ENCODE measurements at regions not wholly inside any gene's neighbourhood (a gene's known extent, or its start where the extent isn't known, plus 50 kb on each side); places are given as distances from the start of the nearest gene placed in this dataset.

DNA sequence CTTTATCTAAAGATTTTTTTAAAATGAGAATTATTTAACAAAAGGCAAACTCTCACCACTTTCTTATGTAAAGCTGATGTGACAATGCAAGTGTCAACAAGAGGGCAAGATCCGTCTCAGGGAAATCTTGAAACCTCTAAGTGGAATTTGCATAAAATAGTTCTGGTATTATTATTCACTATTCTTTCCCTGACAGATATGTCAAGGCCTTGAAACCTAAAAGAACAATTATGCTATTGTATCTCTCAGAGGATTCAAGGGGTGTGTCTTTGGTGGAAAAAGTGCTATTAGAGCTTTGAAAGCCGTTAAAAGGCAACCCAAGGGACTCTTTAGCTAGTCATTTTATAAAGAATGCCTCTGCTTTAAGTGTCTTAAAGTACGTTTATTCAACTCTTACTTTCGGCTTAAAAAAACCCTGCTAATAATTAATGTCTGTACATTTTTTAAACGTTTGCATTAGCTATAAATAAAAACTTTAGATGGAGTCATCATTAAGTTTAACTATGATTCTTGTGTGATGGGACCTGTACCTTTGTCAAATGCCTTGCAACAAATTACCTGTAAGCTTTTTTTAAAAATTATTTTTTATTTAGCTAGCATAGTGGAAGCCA, 585.5 kb downstream of the VRK1 start:
- Histone ChIP-seq H3K4me3 (ENCODE audit: low read length) (no peak overlapping the region), H3K27me3 (ENCODE audit: control insufficient read depth, insufficient read depth, low read length) (no peaks in the 10 kb centered on the region), H3K4me1 (ENCODE audit: control insufficient read depth, insufficient read depth, low read length) (no peaks in the 10 kb centered on the region), H3K9ac (ENCODE audit: low read length) (no peak overlapping the region), H3K9me3 (ENCODE audit: control insufficient read depth, low read length) (no peaks in the 10 kb centered on the region), H3K36me3 (ENCODE audit: control insufficient read depth, insufficient read depth, low read length) (no peaks in the 10 kb centered on the region)

DNA sequence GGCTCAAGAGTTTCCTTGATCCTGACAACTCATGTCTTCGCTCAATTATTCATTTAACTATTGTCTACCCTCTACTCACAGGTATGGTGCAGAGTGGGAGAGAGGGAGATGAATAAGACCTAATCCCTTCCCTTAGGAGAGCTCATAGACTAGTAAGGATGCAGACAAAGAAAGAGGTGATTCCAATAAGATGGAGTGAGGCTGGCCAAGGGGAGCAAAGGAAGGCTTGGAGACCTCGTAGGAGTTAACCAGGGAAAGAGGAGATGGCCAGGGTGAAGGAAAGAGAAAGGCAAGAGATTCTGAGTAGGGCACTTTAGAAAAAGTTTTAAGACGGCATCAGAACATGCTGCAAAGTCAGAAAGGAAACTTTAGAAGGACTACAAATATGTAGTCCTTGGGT, 588.5 kb downstream of the VRK1 start:
- Histone ChIP-seq H3K27me3 (ENCODE audit: control insufficient read depth, insufficient read depth, low read length) (no peaks in the 10 kb centered on the region), H3K4me1 (ENCODE audit: control insufficient read depth, insufficient read depth, low read length) (no peaks in the 10 kb centered on the region), H3K9me3 (ENCODE audit: control insufficient read depth, low read length) (no peaks in the 10 kb centered on the region), H3K9ac (ENCODE audit: low read length) (no peak overlapping the region), H3K4me3 (ENCODE audit: low read length) (no peak overlapping the region), H3K36me3 (ENCODE audit: control insufficient read depth, insufficient read depth, low read length) (no peaks in the 10 kb centered on the region)

DNA sequence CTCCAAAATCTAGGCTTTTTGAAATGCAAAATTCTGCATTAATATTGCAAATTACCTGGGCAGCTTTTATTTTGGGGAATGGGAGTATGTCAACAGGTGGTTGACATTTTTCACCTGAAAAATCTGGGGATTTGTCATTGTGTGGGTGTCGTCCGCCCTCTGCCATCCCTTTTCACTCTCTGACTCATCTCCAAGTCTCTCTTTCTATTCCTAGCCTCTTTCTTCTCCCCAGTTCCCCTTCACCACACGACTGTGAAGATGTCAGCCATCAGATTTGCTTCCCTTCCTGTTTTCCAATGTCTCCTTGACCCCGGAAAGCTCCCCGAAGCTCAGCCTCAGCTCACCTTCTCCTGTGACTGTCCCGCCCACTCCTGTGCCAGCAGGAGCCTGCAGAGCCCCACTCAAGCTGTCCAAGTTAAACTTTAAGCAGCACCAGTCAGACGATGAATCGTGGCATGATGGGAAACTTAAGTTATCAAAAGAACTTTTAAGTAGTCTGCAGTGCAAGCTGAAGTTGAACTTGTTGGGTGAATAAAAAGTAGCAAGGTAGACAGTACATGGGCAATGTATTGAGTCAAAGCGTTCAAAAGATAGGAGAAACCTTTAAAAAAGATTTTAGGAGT, 590.2 kb downstream of the VRK1 start:
- H3K27me3 ChIP-seq (ENCODE audit: control insufficient read depth, insufficient read depth, low read length) = no peaks in the 10 kb centered on the region
- no peaks in the 10 kb centered on the region for H3K36me3 ChIP-seq (ENCODE audit: control insufficient read depth, insufficient read depth, low read length)
- H3K9ac ChIP-seq (ENCODE audit: low read length) = no peak overlapping the region
- H3K4me3 ChIP-seq (ENCODE audit: low read length) = no peak overlapping the region
- H3K9me3 ChIP-seq (ENCODE audit: control insufficient read depth, low read length) = no peaks in the 10 kb centered on the region
- no peaks in the 10 kb centered on the region for H3K4me1 ChIP-seq (ENCODE audit: control insufficient read depth, insufficient read depth, low read length)

DNA sequence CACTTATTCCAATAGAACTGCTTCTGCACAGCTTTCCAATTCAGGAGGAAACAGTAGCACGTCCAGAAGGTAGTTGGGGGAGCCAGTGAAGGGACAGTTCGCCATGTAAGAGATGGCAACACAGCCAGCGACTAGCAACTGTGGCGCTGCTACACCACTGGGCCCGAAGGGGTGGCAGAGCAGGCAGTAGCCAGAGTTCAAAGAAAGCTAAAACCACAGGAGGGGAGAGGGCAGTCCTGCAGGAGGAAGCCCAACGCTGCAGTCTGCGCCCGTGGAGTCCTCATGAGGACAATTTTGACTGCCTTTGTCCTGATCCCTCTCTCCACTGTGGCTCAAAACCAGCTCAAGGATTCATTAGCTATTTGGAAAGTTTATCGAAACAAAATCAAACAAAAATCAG, 591.2 kb downstream of the VRK1 start:
- no peak overlapping the region for H3K4me3 ChIP-seq (ENCODE audit: low read length)
- H3K9ac ChIP-seq (ENCODE audit: low read length) = no peak overlapping the region
- no peaks in the 10 kb centered on the region for H3K4me1 ChIP-seq (ENCODE audit: control insufficient read depth, insufficient read depth, low read length)
- no peaks in the 10 kb centered on the region for H3K36me3 ChIP-seq (ENCODE audit: control insufficient read depth, insufficient read depth, low read length)
- no peaks in the 10 kb centered on the region for H3K27me3 ChIP-seq (ENCODE audit: control insufficient read depth, insufficient read depth, low read length)
- H3K9me3 ChIP-seq (ENCODE audit: control insufficient read depth, low read length) = no peaks in the 10 kb centered on the region

DNA sequence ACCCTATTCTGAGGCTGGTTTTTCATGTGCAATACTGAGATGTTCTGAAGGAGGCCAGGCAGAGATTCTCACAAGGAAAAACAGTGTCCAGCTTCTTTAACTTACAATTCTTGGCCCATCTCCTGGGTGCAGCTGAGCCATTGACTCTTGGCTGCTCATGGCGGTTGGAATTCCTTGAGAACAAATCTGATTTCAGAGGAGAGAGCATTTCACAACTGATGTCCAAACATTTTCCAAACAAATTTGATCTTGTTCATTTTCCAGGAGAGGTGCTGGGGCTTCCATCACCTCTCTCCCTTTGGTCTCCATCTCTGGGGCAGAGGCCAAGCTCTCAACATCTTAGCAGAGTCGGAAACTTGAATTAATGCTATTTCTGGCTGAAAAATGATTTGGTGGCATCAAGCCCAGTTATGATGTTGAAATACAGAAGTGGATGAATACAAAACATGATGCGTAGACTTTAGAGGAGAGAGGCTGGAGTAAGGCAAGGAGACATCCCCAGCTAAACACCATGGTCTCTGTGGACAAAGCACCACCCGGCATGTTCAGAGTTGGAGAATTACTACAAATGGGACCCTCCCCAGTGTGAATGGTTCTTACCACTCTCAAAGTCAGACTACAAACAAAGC, 593.0 kb downstream of the VRK1 start:
- Histone ChIP-seq H3K36me3 (ENCODE audit: control insufficient read depth, insufficient read depth, low read length) (no peaks in the 10 kb centered on the region), H3K9me3 (ENCODE audit: control insufficient read depth, low read length) (no peaks in the 10 kb centered on the region), H3K4me1 (ENCODE audit: control insufficient read depth, insufficient read depth, low read length) (no peaks in the 10 kb centered on the region), H3K9ac (ENCODE audit: low read length) (no peak overlapping the region), H3K4me3 (ENCODE audit: low read length) (no peak overlapping the region), H3K27me3 (ENCODE audit: control insufficient read depth, insufficient read depth, low read length) (no peaks in the 10 kb centered on the region)

DNA sequence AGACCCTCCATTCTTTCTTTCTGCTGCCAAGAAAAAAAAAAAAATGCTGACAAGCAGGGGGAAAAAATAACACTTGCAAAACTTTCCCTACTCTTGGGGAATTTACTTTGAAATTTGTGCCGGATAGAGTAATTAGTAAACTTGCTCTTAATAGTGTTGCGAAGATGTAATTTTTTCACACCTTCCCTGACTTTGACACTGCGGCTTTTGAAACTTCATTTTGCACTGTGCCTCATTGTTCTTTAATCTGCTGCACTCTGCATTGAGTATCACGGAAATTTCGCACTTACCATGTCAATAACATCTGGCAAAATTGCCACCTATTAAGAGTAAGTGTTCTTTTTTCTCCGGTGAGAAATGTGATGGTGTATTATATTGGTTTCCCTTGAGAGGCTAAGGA, 596.1 kb downstream of the VRK1 start:
- Histone ChIP-seq H3K27me3 (ENCODE audit: control insufficient read depth, insufficient read depth, low read length) (no peaks in the 10 kb centered on the region), H3K9me3 (ENCODE audit: control insufficient read depth, low read length) (no peaks in the 10 kb centered on the region), H3K36me3 (ENCODE audit: control insufficient read depth, insufficient read depth, low read length) (no peaks in the 10 kb centered on the region), H3K4me1 (ENCODE audit: control insufficient read depth, insufficient read depth, low read length) (no peaks in the 10 kb centered on the region), H3K9ac (ENCODE audit: low read length) (no peak overlapping the region), H3K4me3 (ENCODE audit: low read length) (no peak overlapping the region)

DNA sequence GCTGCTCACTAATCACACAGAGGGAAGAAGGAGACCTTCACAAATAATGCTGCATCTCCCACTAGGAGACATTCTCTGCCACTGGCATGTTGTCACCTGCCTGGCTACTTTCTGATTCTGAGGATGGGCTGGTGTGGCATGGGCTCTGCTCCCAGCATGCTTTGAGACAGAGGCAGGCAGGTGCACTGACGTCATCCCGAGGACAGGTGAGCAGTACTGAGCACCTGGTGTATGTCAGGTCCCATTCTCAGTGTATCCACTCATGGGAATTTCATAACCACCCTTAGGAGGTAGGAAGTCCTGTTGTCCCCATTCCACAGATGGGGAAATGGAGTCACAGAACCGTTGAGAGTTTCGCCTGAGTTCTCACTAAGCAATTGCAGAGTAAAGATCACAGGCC, 597.9 kb downstream of the VRK1 start:
- no peak overlapping the region for H3K9ac ChIP-seq (ENCODE audit: low read length)
- no peaks in the 10 kb centered on the region for H3K4me1 ChIP-seq (ENCODE audit: control insufficient read depth, insufficient read depth, low read length)
- H3K4me3 ChIP-seq (ENCODE audit: low read length) = no peak overlapping the region
- H3K36me3 ChIP-seq (ENCODE audit: control insufficient read depth, insufficient read depth, low read length) = no peaks in the 10 kb centered on the region
- H3K9me3 ChIP-seq (ENCODE audit: control insufficient read depth, low read length) = no peaks in the 10 kb centered on the region
- H3K27me3 ChIP-seq (ENCODE audit: control insufficient read depth, insufficient read depth, low read length) = no peaks in the 10 kb centered on the region

DNA sequence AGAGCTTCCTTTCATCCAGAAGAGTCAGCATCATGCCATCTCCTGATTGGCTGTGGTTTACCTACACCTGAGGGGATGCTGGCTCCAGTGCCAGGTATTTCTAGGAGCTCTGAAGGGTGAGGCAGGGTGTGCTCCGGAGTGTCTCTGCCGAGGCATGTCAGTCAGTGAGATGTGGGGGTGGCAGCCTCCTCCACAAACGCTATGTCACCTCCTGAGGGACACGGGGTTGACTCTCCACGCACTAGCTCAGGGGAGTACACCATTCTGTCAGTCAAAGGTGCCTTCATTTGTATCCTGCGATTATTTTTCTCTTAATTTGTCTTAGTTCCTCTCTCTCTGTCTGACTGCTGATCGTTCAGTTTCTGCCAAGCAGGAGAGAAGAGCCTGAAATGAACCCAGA, 604.5 kb downstream of the VRK1 start:
- Histone ChIP-seq H3K4me3 (ENCODE audit: low read length) (no peak overlapping the region), H3K4me1 (ENCODE audit: control insufficient read depth, insufficient read depth, low read length) (no peaks in the 10 kb centered on the region), H3K36me3 (ENCODE audit: control insufficient read depth, insufficient read depth, low read length) (no peaks in the 10 kb centered on the region), H3K9me3 (ENCODE audit: control insufficient read depth, low read length) (no peaks in the 10 kb centered on the region), H3K9ac (ENCODE audit: low read length) (no peak overlapping the region), H3K27me3 (ENCODE audit: control insufficient read depth, insufficient read depth, low read length) (peaks cover 3% of the 10 kb centered on the region)

DNA sequence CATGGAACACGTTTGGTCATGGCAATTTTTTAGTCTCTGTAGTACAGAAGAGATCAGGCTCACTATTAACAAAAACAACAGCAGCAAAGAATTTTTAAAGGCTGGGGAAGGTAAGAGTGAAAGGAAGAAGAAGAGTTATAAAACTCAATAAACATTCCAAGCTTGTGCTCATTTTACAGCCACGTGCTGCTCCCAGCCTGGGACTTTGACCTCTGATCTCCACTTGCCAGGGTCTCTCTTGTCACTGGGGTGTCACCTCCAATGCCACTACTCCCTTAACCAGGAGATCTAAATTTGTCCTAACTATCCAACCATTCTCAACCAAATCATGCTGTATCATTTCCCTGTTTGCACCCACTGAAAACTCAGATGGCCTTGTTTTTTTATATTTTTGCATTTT, 605.1 kb downstream of the VRK1 start:
- H3K4me1 ChIP-seq (ENCODE audit: control insufficient read depth, insufficient read depth, low read length) = no peaks in the 10 kb centered on the region
- H3K9ac ChIP-seq (ENCODE audit: low read length) = no peak overlapping the region
- no peak overlapping the region for H3K4me3 ChIP-seq (ENCODE audit: low read length)
- peaks cover 3% of the 10 kb centered on the region for H3K27me3 ChIP-seq (ENCODE audit: control insufficient read depth, insufficient read depth, low read length)
- no peaks in the 10 kb centered on the region for H3K36me3 ChIP-seq (ENCODE audit: control insufficient read depth, insufficient read depth, low read length)
- H3K9me3 ChIP-seq (ENCODE audit: control insufficient read depth, low read length) = no peaks in the 10 kb centered on the region

DNA sequence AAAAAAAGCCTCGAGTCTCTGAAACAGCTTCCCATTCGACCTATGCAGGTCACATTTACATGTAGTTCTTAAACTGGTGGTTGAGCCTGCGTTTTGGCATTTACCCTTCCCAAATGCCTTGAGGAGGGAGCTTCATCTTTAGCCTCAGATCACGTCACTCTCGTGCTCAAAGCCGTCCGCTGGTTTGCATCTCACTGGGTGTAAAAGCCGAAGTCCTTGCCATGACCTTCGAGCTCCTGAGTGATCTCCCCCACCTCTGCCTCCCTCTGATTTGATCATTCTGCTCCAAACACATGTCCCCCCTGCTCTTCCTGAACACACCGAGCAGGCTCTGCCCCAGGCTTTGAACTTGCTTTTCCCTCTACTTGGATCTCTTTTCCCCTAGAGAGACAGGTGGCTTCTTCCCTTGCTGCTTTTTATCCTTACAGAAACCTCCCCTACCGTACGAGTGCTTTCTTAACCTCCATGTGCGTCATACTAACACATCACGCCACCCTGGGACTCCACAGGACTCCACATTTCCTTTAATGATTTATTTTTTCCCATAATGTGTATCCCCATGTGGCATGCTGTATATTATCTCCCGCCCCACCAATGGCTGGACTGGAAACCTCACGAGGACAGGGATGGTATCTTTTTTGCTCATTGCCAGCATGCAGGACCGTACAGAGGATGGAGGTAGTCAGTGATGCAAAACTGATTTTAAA, 610.7 kb downstream of the VRK1 start:
- H3K9ac ChIP-seq (ENCODE audit: low read length) = no peak overlapping the region
- no peak overlapping the region for H3K4me3 ChIP-seq (ENCODE audit: low read length)
- peaks cover 27% of the 10 kb centered on the region for H3K27me3 ChIP-seq (ENCODE audit: control insufficient read depth, insufficient read depth, low read length)
- H3K4me1 ChIP-seq (ENCODE audit: control insufficient read depth, insufficient read depth, low read length) = no peaks in the 10 kb centered on the region
- no peaks in the 10 kb centered on the region for H3K36me3 ChIP-seq (ENCODE audit: control insufficient read depth, insufficient read depth, low read length)
- no peaks in the 10 kb centered on the region for H3K9me3 ChIP-seq (ENCODE audit: control insufficient read depth, low read length)

DNA sequence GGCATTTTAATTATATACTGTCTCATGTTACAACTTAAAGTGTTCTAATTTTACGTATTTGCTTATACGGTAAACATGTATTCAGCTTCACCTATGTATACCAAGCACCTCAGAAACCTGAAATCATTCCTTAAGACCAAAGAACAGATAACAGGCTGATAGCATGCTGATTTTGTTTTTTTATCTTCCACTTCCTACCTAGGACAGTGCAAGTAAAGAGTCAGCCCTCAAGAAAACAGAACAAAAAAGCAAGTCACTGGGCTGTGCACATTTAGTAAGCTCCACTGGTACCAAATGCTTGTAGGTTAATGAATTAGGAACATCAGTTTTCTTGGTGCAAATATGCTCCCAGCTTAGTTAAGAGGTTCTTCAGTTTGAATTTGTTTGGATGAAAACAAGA, 611.3 kb downstream of the VRK1 start:
- no peak overlapping the region for H3K4me3 ChIP-seq (ENCODE audit: low read length)
- no peaks in the 10 kb centered on the region for H3K36me3 ChIP-seq (ENCODE audit: control insufficient read depth, insufficient read depth, low read length)
- H3K4me1 ChIP-seq (ENCODE audit: control insufficient read depth, insufficient read depth, low read length) = no peaks in the 10 kb centered on the region
- H3K9ac ChIP-seq (ENCODE audit: low read length) = no peak overlapping the region
- peaks cover 34% of the 10 kb centered on the region for H3K27me3 ChIP-seq (ENCODE audit: control insufficient read depth, insufficient read depth, low read length)
- no peaks in the 10 kb centered on the region for H3K9me3 ChIP-seq (ENCODE audit: control insufficient read depth, low read length)

Measured in mucosa of stomach (tissue), 1 donor.